Breast epithelium (tissue), 3 donors: ENCODE measurements at regions not wholly inside any gene's neighbourhood (a gene's known extent, or its start where the extent isn't known, plus 50 kb on each side); places are given as distances from the start of the nearest gene placed in this dataset.

Experiments used
- CTCF ChIP-seq, 3 donors: fragments of 450-650 bp; IDR thresholded peaks; one replicate each; pipeline ENCODE4 v1.5.1; 2016 to 2017; ENCODE audit warnings: antibody characterized with exemption in 3 of 3, mild to moderate bottlenecking in 3 of 3, moderate library complexity in 3 of 3
- POLR2AphosphoS5 ChIP-seq, 3 donors: sonication (generic); formaldehyde crosslinking; IDR thresholded peaks; one replicate each; pipeline ENCODE4 v1.6.1; 2017; ENCODE audit warnings: antibody characterized with exemption in 3 of 3

- TF ChIP-seq CTCF (IDR thresholded peaks at IDR 0.05) (no peak), POLR2AphosphoS5 (IDR thresholded peaks at IDR 0.05) (no peak)
These were observed 761.7 kb downstream of the DNAJB9 start for GRCh38 chr7:109331423-109331822.
